ENCODE measurements at regions not wholly inside any gene's neighbourhood (a gene's known extent, or its start where the extent isn't known, plus 50 kb on each side); places are given as distances from the start of the nearest gene placed in this dataset.

GRCh38 chr17:5785338-5785737 lies 201.0 kb upstream of the NLRP1 start:
- Mint-ChIP-seq H3K27ac (ENCODE audit: unreplicated experiment) (no peak overlapping the region), H3K4me1 (ENCODE audit: low read depth, unreplicated experiment) (peaks cover 3% of the 10 kb centered on the region)

DNA sequence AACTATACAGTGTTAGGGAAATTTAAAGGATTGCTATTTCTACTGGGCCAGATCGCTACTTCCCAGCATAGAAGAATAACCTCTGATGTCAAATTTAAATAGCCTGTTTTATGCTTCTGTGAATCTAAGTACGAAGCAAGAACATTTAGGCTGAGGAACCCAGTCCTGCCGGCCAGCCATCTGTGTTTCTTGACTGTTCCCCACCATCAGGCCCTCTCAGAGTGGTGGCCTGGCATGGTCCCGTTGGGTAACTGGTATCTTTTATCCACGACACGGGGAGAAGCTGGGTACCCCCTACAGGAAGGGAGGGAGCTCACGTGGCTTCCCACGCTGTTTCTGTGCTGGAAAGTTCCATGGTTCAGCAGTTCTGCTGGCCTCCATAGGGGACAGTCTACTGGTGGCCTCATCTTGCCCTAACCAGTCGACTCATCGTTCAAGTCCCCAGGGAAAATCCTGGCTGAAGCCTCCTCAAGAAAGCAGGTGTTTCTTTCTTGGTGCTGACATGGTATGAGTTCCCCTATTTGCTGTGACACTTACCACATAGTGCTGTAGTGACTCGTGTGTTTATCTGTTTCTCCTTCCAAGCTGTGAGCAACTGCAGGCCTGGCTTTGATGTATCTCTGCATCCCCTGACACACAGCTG lies 201.7 kb upstream of the NLRP1 start:
- H3K36me3 Mint-ChIP-seq (ENCODE audit: unreplicated experiment): peaks cover 5% of the 10 kb centered on the region
- peaks cover 3% of the 10 kb centered on the region for H3K4me1 Mint-ChIP-seq (ENCODE audit: low read depth, unreplicated experiment)
- peaks cover 4% of the 10 kb centered on the region for H3K27me3 Mint-ChIP-seq (ENCODE audit: unreplicated experiment)
- H3K27ac Mint-ChIP-seq (ENCODE audit: unreplicated experiment): no peak overlapping the region
- H3K9me3 Mint-ChIP-seq (ENCODE audit: unreplicated experiment): peaks cover 14% of the 10 kb centered on the region
- H3K4me3 Mint-ChIP-seq (ENCODE audit: unreplicated experiment): no peak overlapping the region
- no peak for TF ChIP-seq CTCF (IDR thresholded peaks at IDR 0.05; ENCODE audit: partially characterized antibody, unreplicated experiment)
- DNase-seq: no peak

More at GRCh38 chr17:5785338-5785737, 201.0 kb upstream of the NLRP1 start:
- H3K27me3 Mint-ChIP-seq (ENCODE audit: unreplicated experiment): peaks cover 6% of the 10 kb centered on the region
- H3K4me3 Mint-ChIP-seq (ENCODE audit: unreplicated experiment): no peak overlapping the region
- no peak for TF ChIP-seq CTCF (IDR thresholded peaks at IDR 0.05; ENCODE audit: partially characterized antibody, unreplicated experiment)
- no peak for DNase-seq
- H3K36me3 Mint-ChIP-seq (ENCODE audit: unreplicated experiment): peaks cover 5% of the 10 kb centered on the region
- peaks cover 14% of the 10 kb centered on the region for H3K9me3 Mint-ChIP-seq (ENCODE audit: unreplicated experiment)

GRCh38 chr17:5786510-5786875 lies 202.2 kb upstream of the NLRP1 start:
- Mint-ChIP-seq H3K4me1 (ENCODE audit: low read depth, unreplicated experiment) (peaks cover 3% of the 10 kb centered on the region), H3K27me3 (ENCODE audit: unreplicated experiment) (peaks cover 4% of the 10 kb centered on the region), H3K4me3 (ENCODE audit: unreplicated experiment) (no peak overlapping the region), H3K36me3 (ENCODE audit: unreplicated experiment) (peaks cover 5% of the 10 kb centered on the region), H3K9me3 (ENCODE audit: unreplicated experiment) (peaks cover 13% of the 10 kb centered on the region), H3K27ac (ENCODE audit: unreplicated experiment) (no peak overlapping the region)
- DNase-seq: no peak
- TF ChIP-seq CTCF (IDR thresholded peaks at IDR 0.05; ENCODE audit: partially characterized antibody, unreplicated experiment): no peak

DNA sequence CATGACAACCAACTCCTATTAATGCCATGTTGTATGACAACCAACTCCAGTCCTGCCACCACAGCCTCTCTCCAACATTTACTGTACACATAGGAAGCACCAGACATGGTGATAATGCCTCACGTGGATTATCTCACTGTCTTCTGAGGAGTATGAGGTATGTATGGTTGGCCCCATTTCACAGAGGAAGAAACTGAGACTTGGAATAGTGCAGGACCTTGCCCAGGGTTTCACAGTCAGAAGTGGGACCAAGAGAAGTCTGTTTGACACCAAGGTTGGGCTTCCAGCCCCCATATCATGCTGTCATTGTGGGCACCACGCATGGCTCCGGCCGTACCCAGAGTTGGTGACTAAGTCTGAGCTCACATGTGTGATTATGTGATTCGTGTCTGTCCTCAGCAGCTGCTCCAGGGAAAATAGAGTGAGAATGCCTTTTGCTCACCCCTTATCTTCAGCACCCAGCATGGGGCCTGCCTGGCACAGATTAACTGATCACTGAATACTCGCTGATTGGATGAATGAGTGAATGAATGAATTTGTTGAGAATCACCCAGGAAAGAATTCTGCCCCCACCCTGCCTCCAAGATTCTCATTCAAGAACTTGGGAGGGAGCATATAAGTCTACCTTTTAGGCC lies 204.1 kb upstream of the NLRP1 start:
- DNase-seq: no peak
- H3K27me3 Mint-ChIP-seq (ENCODE audit: unreplicated experiment): peaks cover 4% of the 10 kb centered on the region
- H3K36me3 Mint-ChIP-seq (ENCODE audit: unreplicated experiment): peaks cover 14% of the 10 kb centered on the region
- TF ChIP-seq CTCF (IDR thresholded peaks at IDR 0.05; ENCODE audit: partially characterized antibody, unreplicated experiment): no peak
- H3K4me1 Mint-ChIP-seq (ENCODE audit: low read depth, unreplicated experiment): peaks cover 3% of the 10 kb centered on the region
- no peak overlapping the region for H3K27ac Mint-ChIP-seq (ENCODE audit: unreplicated experiment)
- H3K9me3 Mint-ChIP-seq (ENCODE audit: unreplicated experiment): peaks cover 13% of the 10 kb centered on the region
- H3K4me3 Mint-ChIP-seq (ENCODE audit: unreplicated experiment): no peak overlapping the region

DNA sequence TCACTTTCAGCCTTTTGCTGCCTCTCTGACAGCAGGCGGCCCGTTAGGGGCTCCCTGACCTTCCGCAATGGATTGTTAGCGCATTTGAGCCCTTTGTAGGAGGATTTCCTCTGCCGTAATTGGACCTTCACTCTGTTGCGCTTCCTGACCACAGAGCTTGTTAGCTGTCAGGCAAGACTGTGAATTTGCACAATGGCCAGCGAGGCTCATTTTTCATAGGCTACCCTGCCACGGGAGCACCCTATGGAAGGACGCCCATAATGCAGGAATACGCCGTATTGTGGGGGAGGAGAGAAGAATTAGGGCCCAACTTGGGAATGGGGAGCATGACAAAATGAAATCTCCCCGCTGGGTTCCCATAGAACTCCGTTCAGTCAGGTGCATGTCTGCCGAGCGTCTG lies 205.2 kb upstream of the NLRP1 start:
- peaks cover 10% of the 10 kb centered on the region for H3K9me3 Mint-ChIP-seq (ENCODE audit: unreplicated experiment)
- peaks cover 4% of the 10 kb centered on the region for H3K27me3 Mint-ChIP-seq (ENCODE audit: unreplicated experiment)
- no peak for TF ChIP-seq CTCF (IDR thresholded peaks at IDR 0.05; ENCODE audit: partially characterized antibody, unreplicated experiment)
- no peak overlapping the region for H3K4me3 Mint-ChIP-seq (ENCODE audit: unreplicated experiment)
- peaks cover 3% of the 10 kb centered on the region for H3K4me1 Mint-ChIP-seq (ENCODE audit: low read depth, unreplicated experiment)
- H3K36me3 Mint-ChIP-seq (ENCODE audit: unreplicated experiment): peaks cover 9% of the 10 kb centered on the region
- no peak overlapping the region for H3K27ac Mint-ChIP-seq (ENCODE audit: unreplicated experiment)
- DNase-seq: no peak
